Left ventricle myocardium superior (tissue), 1 donor: ENCODE measurements at regions not wholly inside any gene's neighbourhood (a gene's known extent, or its start where the extent isn't known, plus 50 kb on each side); places are given as distances from the start of the nearest gene placed in this dataset.
"Not testable (repeated sequence)": the region's sequence is repeated elsewhere in the genome, so short reads cannot be mapped to it uniquely, and the experiment has no call there.

Source experiments
- ATAC-seq: fragments of 200-7000 bp; cut with Tn5 transposase; one replicate; pipeline ENCODE4 v1.9.1; 2020; ENCODE audit warnings: mild to moderate bottlenecking, moderate library complexity
- DNase-seq: peaks from one replicate; pipeline ENCODE4 v3.0.0-alpha.2; 2020
- intact Hi-C: fragments of 100-400 bp; cut with micrococcal nuclease; formaldehyde crosslinking; loops from one replicate; pipeline ENCODE4 v1.11.0; 2022
- donor health status: DM: no; HTN: yes; CAD: no; lungs with severe emphysema.

GRCh38 chr2:53028746-53029423 lies 738.7 kb upstream of the CHAC2 start:
- ATAC-seq (no peak), DNase-seq (no peak)
- intact Hi-C loops = no loop called here

DNA sequence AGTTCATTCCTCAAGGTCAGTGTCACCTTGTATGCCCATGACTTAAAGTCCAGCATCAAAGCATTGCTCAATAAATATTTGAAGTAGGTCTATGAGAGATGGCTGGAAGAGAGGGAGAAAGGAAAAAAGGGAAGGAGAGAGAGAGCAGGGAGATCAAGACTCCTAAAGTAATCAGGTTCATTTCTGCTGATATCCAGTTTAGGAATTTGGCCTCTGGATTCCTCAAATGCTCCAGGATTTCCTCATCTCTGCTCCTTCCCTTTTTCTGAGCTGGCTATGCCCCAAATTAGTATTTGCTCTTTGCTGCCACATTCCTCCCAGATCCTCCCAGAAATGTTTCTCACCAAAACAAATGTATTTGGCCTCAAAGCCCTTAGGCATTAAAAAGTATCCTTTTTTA lies 739.4 kb upstream of the CHAC2 start:
- DNase-seq (no peak), ATAC-seq (peak; percentile 56)
- intact Hi-C loops = no loop called here

- intact Hi-C loops, ATAC-seq, DNase-seq: not testable (repeated sequence)
Observed at GRCh38 chr2:53022248-53022647, 745.4 kb upstream of the CHAC2 start.

- intact Hi-C loops = no loop called here
- DNase-seq = no peak
- ATAC-seq = no peak
Observed at GRCh38 chr2:53021828-53022227, 745.8 kb upstream of the CHAC2 start.

DNA sequence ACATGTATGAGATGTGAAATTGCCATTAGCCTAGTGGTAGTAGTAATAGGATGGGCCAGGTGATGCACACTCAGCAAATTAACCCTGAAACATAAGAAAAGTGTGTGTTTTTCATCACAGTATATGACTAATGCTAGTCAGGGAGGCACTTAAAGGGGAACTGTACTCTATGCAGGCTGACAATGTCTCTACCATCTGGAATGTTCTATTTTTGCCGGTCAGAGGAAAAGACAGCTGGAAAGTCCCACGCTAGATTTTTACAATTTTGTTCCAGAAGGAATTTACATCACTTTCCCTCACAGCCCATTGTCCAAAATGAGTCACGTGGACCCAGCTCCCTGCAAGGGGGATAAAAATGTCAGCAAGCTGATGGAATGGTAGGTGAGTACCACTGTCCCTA lies 746.3 kb upstream of the CHAC2 start:
- DNase-seq (no peak), ATAC-seq (no peak)
- intact Hi-C loops = no loop called here

- intact Hi-C loops = no loop called here
- DNase-seq (no peak), ATAC-seq (no peak)
Observed at GRCh38 chr2:53018825-53019425, 748.7 kb upstream of the CHAC2 start.

GRCh38 chr2:53006980-53007379 lies 760.6 kb upstream of the CHAC2 start:
- DNase-seq (no peak), ATAC-seq (no peak)
- intact Hi-C loops = no loop called here

DNA sequence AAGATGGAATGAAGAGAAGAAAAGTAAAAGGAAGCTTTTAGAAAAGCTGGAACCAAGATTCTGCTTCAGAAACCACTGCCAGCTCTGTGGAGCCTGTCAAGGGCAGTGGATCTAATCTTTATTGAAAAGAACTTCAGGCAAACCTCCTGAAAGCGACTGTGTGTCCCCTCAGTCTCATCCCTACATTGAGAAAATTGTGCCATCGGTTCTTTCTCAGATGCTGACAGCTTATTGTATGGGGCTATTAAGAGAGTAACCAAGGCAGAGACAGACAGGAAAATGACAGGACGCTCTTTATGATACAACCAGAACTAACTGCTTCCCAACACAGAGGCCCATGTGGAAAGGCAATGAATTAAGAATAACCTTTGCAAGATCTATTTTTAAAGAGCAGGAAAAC lies 763.2 kb upstream of the CHAC2 start:
- no peak for DNase-seq

DNA sequence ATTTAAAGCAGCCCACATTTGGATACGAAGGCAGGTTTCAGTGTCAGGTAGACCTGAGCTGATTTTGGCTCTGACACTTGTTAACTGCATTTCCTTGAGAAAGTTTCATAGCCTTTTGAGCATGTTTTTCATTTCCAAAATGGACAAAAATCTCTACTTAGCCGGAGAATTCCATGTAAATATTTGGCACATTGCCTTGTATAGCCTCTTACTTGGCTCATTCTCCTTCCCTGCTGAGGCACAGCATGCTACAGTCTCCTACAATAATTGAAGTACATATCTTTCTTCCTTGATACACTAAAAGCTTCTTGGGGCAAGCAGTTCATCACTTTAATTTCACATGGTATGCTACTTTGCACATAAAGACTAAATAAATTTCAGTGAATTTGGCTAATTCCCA lies 772.2 kb upstream of the CHAC2 start:
- DNase-seq (no peak), ATAC-seq (no peak)
- intact Hi-C loops = no loop called here

More for the DNA sequence above, 763.2 kb upstream of the CHAC2 start:
- intact Hi-C loops = no loop called here
- ATAC-seq = no peak

DNA sequence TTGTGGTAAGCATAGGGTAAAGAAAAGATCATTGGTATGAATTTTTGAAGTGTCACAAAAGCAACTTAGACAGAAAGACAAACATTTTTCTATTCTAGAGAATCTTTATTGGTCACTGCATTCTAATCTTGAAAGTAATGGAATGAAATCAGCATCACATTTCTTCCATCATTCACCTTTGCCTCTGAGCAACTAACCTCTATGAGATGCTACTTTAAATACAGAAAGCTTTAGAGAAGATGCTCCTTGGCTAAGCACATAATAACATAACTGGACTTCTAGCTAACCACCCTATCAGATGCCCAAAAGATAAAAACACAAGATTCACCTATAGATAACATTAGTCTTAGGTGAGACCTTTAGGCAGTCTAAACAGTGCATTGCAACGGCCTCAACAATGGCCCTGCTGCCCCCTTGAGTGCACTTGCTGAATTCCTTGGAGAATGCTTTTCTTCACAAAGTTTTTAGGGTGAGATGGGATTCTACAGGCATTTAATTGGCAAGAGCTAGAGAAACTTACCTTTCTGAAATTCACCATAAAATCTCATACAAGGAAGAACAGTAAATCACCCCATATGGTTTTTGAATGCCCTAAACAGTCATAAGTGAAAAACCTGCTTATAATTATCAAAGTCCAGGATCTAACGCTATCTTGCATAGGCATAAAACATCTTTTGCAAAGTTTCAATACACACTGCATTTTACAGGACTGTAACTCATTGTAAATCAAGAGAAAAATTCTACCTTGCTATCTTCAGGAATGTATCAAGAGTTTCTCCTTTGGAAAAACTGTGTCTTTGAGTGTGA lies 791.3 kb upstream of the CHAC2 start:
- intact Hi-C loops = no loop called here
- ATAC-seq = no peak
- DNase-seq = no peak

- intact Hi-C loops = no loop called here
Observed at GRCh38 chr2:52974127-52974526, 793.5 kb upstream of the CHAC2 start.

DNA sequence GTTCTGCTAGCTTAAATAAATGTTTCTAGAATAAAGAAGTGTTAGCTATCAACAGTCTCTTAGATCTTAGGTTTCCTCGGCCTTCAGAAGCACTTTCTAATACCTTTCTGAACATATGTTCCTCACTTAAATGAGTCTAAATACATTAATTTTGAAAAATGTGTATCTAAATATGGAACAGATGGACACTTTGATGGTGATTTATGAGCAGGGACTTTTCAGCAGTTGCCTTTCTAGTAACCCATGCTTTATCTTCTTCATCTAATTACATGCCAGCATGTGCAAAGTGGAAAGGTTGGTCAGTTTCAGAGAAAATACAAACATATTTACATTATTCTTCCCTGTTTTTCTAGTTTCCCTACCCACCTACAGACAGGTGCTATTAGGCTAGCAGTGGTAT lies 797.0 kb upstream of the CHAC2 start:
- ATAC-seq (no peak), DNase-seq (no peak)
- intact Hi-C loops = no loop called here

More at GRCh38 chr2:52974127-52974526, 793.5 kb upstream of the CHAC2 start:
- ATAC-seq = no peak
- DNase-seq = no peak

GRCh38 chr2:52968043-52968442 lies 799.6 kb upstream of the CHAC2 start:
- ATAC-seq (no peak), DNase-seq (no peak)
- intact Hi-C loops = no loop called here

DNA sequence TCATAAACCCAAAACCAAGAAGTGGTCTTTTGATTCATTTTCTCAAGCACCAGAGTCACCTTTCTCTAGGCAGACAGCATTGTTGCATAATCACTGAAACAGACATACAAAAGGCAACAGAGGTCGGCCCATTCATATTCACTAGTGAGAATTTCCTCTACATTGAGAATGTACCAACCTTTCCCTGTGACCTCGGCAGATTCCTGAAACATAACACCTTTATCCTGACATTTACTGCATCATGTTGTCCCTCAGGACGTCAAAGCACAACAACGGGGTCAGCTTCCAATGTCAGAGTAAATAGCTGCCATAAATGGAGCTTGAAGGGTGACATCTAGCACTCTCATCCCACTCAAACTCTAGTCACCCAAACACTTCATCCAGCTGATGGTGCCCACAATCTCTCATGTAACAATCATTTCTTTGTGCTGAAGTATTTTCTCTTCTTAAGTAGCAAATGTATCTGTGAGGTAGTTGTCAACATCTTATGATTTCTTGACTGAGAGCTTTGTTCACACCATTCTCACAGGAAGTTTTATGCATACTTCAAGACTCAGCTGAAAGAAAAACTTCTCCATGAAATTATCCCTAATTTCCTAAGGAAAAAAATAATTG lies 802.6 kb upstream of the CHAC2 start:
- ATAC-seq = no peak
- intact Hi-C loops = no loop called here
- no peak for DNase-seq

DNA sequence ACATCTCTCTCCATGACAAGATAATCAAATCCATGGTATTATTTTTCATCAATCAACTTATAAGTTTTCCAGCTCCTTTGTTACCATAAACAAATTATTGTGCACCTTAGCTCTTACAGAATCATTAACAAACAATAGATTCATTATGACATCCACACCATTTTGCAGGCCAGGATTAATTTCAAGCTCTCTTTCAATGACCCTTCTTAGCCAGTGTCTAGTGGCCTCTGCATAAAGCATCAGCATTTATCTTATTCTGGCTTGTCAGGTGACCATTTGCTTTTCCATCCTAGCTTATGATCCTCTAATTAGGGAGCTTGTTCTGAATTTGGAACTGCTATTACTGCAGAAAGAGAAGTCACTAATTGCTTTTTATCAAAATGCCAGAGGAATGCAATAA lies 806.2 kb upstream of the CHAC2 start:
- ATAC-seq (no peak), DNase-seq (no peak)
- intact Hi-C loops = no loop called here

DNA sequence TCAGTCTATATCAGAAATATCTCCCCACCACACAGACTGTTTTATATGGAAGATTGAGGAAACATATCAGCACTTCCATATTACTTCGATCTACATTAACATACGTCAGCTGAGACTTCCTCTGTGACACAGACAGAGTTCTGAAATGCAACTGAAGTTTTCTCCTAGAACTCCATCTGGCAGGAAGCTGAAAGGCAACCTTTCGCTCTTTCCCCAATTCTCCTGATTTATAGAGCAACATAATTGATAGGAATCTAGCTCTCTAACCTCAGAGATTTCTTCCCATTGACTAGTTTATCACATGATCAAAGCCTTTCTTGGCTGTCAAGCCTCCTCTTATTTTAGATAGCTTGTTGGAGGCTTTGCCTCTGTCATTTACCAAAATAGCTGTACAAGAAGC lies 806.7 kb upstream of the CHAC2 start:
- ATAC-seq = no peak
- intact Hi-C loops = no loop called here

DNA sequence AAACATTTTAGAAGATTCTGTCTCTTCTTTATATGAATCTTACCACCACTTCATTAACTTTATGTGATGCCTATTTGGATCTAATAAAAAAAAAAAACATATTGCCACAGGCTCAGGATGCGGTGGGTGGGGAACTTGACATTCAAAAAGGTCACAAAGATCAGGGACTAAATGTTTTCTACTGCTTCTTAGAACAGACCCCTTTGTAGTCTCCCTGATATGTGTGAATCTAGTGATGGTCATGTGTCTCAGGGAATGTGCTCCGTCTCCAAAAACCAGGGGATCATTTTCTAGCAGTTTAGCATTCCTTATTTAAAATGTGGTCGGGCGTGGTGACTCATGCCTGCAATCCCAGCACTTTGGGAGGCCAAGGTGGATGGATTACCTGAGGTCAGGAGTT lies 807.8 kb upstream of the CHAC2 start:
- intact Hi-C loops = no loop called here
- DNase-seq (no peak), ATAC-seq (no peak)

More for the DNA sequence above, 806.7 kb upstream of the CHAC2 start:
- no peak for DNase-seq

DNA sequence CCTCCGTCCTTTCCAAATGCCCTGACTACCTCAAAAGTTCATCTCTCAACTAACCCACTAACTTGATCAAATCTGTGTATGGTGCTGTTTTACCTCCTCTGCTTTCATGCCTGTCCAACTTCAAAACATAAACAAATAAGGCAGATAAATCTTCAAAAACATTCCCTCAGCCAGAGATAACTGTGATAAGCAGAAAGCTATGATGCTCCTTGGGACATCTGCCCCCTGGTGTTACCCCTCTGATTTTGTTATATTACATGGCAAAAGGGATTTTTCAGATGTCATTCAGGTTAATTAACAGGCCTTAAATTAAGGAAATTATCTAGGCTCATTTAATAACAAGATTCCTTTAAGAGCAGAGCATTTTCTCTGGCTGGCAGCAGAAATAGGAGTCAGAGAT lies 810.8 kb upstream of the CHAC2 start:
- DNase-seq = no peak
- ATAC-seq = no peak
- intact Hi-C loops = no loop called here

DNA sequence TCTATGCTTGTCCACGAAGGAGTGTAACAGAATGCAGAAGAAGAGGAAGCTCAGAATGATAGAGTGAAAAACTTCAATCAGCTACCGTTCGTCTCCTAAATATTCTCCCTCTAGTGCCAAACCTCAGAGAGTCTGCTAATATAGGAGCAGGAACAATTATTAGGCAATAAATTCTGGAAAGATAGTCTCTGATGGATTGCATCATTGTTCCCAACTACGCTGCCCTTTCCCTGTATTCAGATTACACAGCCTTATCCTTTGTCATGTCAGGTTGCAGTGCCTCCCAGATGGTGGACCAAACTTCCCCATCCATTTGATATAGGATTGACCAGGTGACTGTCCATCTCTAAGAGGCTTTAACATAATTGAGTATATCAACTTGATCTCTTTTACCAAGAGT lies 811.5 kb upstream of the CHAC2 start:
- no peak for DNase-seq
- ATAC-seq = no peak
- intact Hi-C loops = no loop called here

DNA sequence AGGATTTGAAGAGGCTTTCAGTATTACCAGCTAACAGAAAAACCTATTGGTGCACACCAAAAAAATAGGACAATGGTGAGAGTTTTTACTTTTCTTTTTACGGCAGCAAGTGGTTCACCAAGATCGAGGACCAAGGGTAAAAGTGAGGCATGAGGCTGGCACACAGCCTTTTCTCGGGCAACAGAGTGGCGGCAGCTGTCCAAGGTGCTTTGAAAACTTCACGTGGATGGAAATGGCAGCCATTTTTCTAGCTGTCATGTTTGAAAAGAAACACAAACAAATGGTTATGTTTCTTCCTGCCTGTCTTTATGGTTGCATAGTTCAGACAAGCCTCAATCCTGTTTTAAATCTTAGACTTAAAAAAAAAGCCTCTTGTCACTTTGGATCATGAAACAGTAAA lies 812.5 kb upstream of the CHAC2 start:
- no peak for DNase-seq

More for the DNA sequence above, 812.5 kb upstream of the CHAC2 start:
- intact Hi-C loops = no loop called here
- ATAC-seq = no peak
